Mucosa of rectum (tissue), 2 donors: ENCODE measurements at regions not wholly inside any gene's neighbourhood (a gene's known extent, or its start where the extent isn't known, plus 50 kb on each side); places are given as distances from the start of the nearest gene placed in this dataset.

Experiments used
- H3K27ac ChIP-seq, 2 donors: one replicate each; pipeline ENCODE4 v1.7.0; 2013; ENCODE audit warnings: inconsistent platforms in 2 of 2, low read depth in 2 of 2, low read length in 2 of 2
- H3K27me3 ChIP-seq, 2 donors: one replicate each; pipeline ENCODE4 v1.7.0; 2013; ENCODE audit warnings: low read length in 2 of 2; ENCODE audit not compliant: control insufficient read depth in 2 of 2, insufficient read depth in 2 of 2
- H3K36me3 ChIP-seq, 2 donors: one replicate each; pipeline ENCODE4 v1.7.0; 2013; ENCODE audit warnings: low read length in 2 of 2; ENCODE audit not compliant: control insufficient read depth in 2 of 2, insufficient read depth in 2 of 2
- H3K4me1 ChIP-seq, 2 donors: one replicate each; pipeline ENCODE4 v1.7.0; 2013; ENCODE audit warnings: low read length in 2 of 2, mild to moderate bottlenecking in 1 of 2; ENCODE audit not compliant: control insufficient read depth in 2 of 2, insufficient read depth in 2 of 2
- H3K4me3 ChIP-seq, 2 donors: one replicate each; pipeline ENCODE4 v1.7.0; 2013; ENCODE audit warnings: low read length in 2 of 2
- H3K9ac ChIP-seq, 2 donors: one replicate each; pipeline ENCODE4 v1.7.0; 2013; ENCODE audit warnings: low read length in 2 of 2, low read depth in 1 of 2, mild to moderate bottlenecking in 1 of 2
- H3K9me3 ChIP-seq, 2 donors: one replicate each; pipeline ENCODE4 v1.7.0; 2013; ENCODE audit warnings: low read length in 2 of 2; ENCODE audit not compliant: control insufficient read depth in 2 of 2
- donor health status: healthy.
- donor health status: Normal muscosa, but diverticular disease.

- Histone ChIP-seq H3K4me1 (no peaks in the 10 kb centered on the region), H3K27me3 (no peaks in the 10 kb centered on the region), H3K36me3 (no peaks in the 10 kb centered on the region), H3K9ac (no peak overlapping the region), H3K27ac (no peak overlapping the region), H3K9me3 (no peaks in the 10 kb centered on the region), H3K4me3 (no peak overlapping the region)
These were observed 557.1 kb downstream of the TNS1 start for GRCh38 chr2:217445723-217446122.

- no peak overlapping the region for H3K9ac ChIP-seq
- no peaks in the 10 kb centered on the region for H3K36me3 ChIP-seq
- no peaks in the 10 kb centered on the region for H3K9me3 ChIP-seq
- no peaks in the 10 kb centered on the region for H3K27me3 ChIP-seq
- no peaks in the 10 kb centered on the region for H3K4me1 ChIP-seq
- H3K27ac ChIP-seq, result no peak overlapping the region
- H3K4me3 ChIP-seq, result no peak overlapping the region
These were observed 557.9 kb downstream of the TNS1 start for GRCh38 chr2:217444932-217445331.

- Histone ChIP-seq H3K27me3 (no peaks in the 10 kb centered on the region), H3K36me3 (no peaks in the 10 kb centered on the region), H3K27ac (no peak overlapping the region), H3K4me1 (no peaks in the 10 kb centered on the region), H3K9ac (no peak overlapping the region), H3K4me3 (no peak overlapping the region), H3K9me3 (no peaks in the 10 kb centered on the region)
These were observed 558.3 kb downstream of the TNS1 start for GRCh38 chr2:217444509-217444908.

- H3K4me1 ChIP-seq, result no peaks in the 10 kb centered on the region
- no peak overlapping the region for H3K4me3 ChIP-seq
- no peak overlapping the region for H3K9ac ChIP-seq
- no peak overlapping the region for H3K27ac ChIP-seq
- H3K27me3 ChIP-seq, result no peaks in the 10 kb centered on the region
- no peaks in the 10 kb centered on the region for H3K9me3 ChIP-seq
- no peaks in the 10 kb centered on the region for H3K36me3 ChIP-seq
These were observed 559.2 kb downstream of the TNS1 start for GRCh38 chr2:217443601-217444000.

- Histone ChIP-seq H3K4me3 (no peak overlapping the region), H3K4me1 (no peaks in the 10 kb centered on the region), H3K27ac (no peak overlapping the region), H3K9ac (no peak overlapping the region), H3K36me3 (no peaks in the 10 kb centered on the region), H3K27me3 (no peaks in the 10 kb centered on the region), H3K9me3 (no peaks in the 10 kb centered on the region)
These were observed 562.8 kb downstream of the TNS1 start for GRCh38 chr2:217440000-217440399.

GRCh38 chr2:217438821-217439220 is 564.0 kb downstream of the TNS1 start:
- H3K36me3 ChIP-seq, result no peaks in the 10 kb centered on the region
- H3K4me3 ChIP-seq, result no peak overlapping the region
- H3K9ac ChIP-seq, result no peak overlapping the region
- no peak overlapping the region for H3K27ac ChIP-seq
- H3K27me3 ChIP-seq, result no peaks in the 10 kb centered on the region
- no peaks in the 10 kb centered on the region for H3K9me3 ChIP-seq
- peaks cover 0 to 5% of the 10 kb centered on the region in 2 donors for H3K4me1 ChIP-seq

- Histone ChIP-seq H3K27me3 (no peaks in the 10 kb centered on the region), H3K4me1 (peaks cover 0 to 5% of the 10 kb centered on the region in 2 donors), H3K36me3 (no peaks in the 10 kb centered on the region), H3K9me3 (no peaks in the 10 kb centered on the region), H3K27ac (peak overlapping the region in 1 of 2 donors; percentile 33), H3K9ac (no peak overlapping the region), H3K4me3 (no peak overlapping the region)
These were observed 564.7 kb downstream of the TNS1 start for GRCh38 chr2:217438136-217438535.

- Histone ChIP-seq H3K4me1 (peaks cover 0 to 5% of the 10 kb centered on the region in 2 donors), H3K36me3 (no peaks in the 10 kb centered on the region), H3K9me3 (no peaks in the 10 kb centered on the region), H3K27me3 (no peaks in the 10 kb centered on the region), H3K9ac (no peak overlapping the region), H3K4me3 (no peak overlapping the region), H3K27ac (peak overlapping the region; percentile 21 to 33)
These were observed 565.4 kb downstream of the TNS1 start for GRCh38 chr2:217437290-217437870.

- H3K27me3 ChIP-seq, result no peaks in the 10 kb centered on the region
- H3K4me1 ChIP-seq, result peaks cover 0 to 5% of the 10 kb centered on the region in 2 donors
- H3K27ac ChIP-seq, result peak overlapping the region in 1 of 2 donors; percentile 21
- no peak overlapping the region for H3K4me3 ChIP-seq
- H3K36me3 ChIP-seq, result no peaks in the 10 kb centered on the region
- no peak overlapping the region for H3K9ac ChIP-seq
- no peaks in the 10 kb centered on the region for H3K9me3 ChIP-seq
These were observed 566.4 kb downstream of the TNS1 start for GRCh38 chr2:217436386-217436785.

- Histone ChIP-seq H3K4me3 (no peak overlapping the region), H3K9me3 (no peaks in the 10 kb centered on the region), H3K27ac (peak overlapping the region; percentile 13 to 56), H3K9ac (peak overlapping the region in 1 of 2 donors; percentile 14), H3K36me3 (no peaks in the 10 kb centered on the region), H3K27me3 (no peaks in the 10 kb centered on the region), H3K4me1 (peaks cover 0 to 5% of the 10 kb centered on the region in 2 donors)
These were observed 568.4 kb downstream of the TNS1 start for GRCh38 chr2:217434180-217434975.
